Breast epithelium (tissue), 4 donors: ENCODE measurements at regions not wholly inside any gene's neighbourhood (a gene's known extent, or its start where the extent isn't known, plus 50 kb on each side); places are given as distances from the start of the nearest gene placed in this dataset.
A peak's percentile ranks its signal among the peaks of the same experiment; 100 is the strongest.

ENCODE experiments used
- DNase-seq, 2 donors: peaks; one replicate each; pipeline ENCODE4 v3.0.0-alpha.2; 2019; ENCODE audit warnings: low spot score in 2 of 2
- H3K27ac ChIP-seq, 2 donors: fragments of 200-600 bp; sonication (generic) in 1 of 2; one replicate each; pipeline ENCODE4 v1.5.1; 2016 to 2019; ENCODE audit warnings: mild to moderate bottlenecking in 1 of 2
- H3K27me3 ChIP-seq, 2 donors: fragments of 200-600 bp; sonication (generic) in 1 of 2; one replicate each; pipeline versions ENCODE4 v1.5.1 to v1.6.0; 2017 to 2019; ENCODE audit warnings: control low read depth in 1 of 2, mild to moderate bottlenecking in 1 of 2
- H3K36me3 ChIP-seq: fragments of 200-600 bp; one replicate; pipeline ENCODE4 v1.5.1; 2019
- H3K4me1 ChIP-seq, 2 donors: fragments of 200-600 bp; sonication (generic); one replicate each; pipeline ENCODE4 v1.5.1; 2016 to 2019; ENCODE audit warnings: control low read depth in 1 of 2
- H3K4me3 ChIP-seq, 3 donors: fragments of 200-600 bp; sonication (generic); 1 replicate in 2 of 3; 2 replicates in 1 of 3; pipeline ENCODE4 v1.5.1; 2016 to 2019; ENCODE audit warnings: mild to moderate bottlenecking in 3 of 3, moderate library complexity in 2 of 3
- H3K9me3 ChIP-seq, 2 donors: fragments of 200-600 bp; sonication (generic) in 1 of 2; one replicate each; pipeline ENCODE4 v1.5.1; 2016 to 2019; ENCODE audit warnings: control low read depth in 1 of 2
- POLR2A ChIP-seq: fragments of 450-650 bp; IDR thresholded peaks from one replicate; pipeline ENCODE4 v1.6.1; 2016; ENCODE audit warnings: antibody characterized with exemption, mild to moderate bottlenecking, moderate library complexity
- POLR2AphosphoS5 ChIP-seq, 3 donors: sonication (generic); formaldehyde crosslinking; IDR thresholded peaks; one replicate each; pipeline ENCODE4 v1.6.1; 2017; ENCODE audit warnings: antibody characterized with exemption in 3 of 3
- intact Hi-C: fragments of 100-400 bp; cut with DNase I; formaldehyde crosslinking; loops from one replicate; pipeline ENCODE4 v1.15.1; 2023; ENCODE audit warnings: low total_unique reads
- TF ChIP-seq, protein P1 (sequence below), 3 donors: fragments of 450-650 bp; IDR thresholded peaks; one replicate each; pipeline ENCODE4 v1.5.1; 2016 to 2017; ENCODE audit warnings: antibody characterized with exemption in 3 of 3, mild to moderate bottlenecking in 3 of 3, moderate library complexity in 3 of 3

DNA sequence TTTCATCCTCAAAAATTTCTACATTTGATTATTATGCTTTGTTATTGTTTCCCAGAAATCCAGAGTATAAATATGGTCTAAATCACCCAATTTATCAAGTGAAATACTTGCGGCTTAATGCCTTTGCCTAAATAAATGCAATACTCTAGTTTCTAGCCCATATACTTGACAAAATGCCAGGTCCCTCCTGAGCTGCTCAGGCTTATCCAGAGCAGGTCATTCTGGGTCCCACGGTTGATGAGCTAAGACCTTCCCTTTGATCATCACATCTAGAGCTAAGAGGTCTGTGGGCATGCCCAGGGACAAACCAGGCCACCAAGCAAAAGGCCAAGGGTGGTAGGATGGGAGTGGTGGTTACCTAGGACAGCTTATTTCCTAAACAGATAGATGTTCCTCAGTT lies 180.1 kb downstream of the SMIM20 start:
- no peaks in the 10 kb centered on the region for H3K4me1 ChIP-seq
- H3K36me3 ChIP-seq, result no peaks in the 10 kb centered on the region
- no peak for DNase-seq
- TF ChIP-seq POLR2A, result no peak
- TF ChIP-seq POLR2AphosphoS5 (IDR thresholded peaks at IDR 0.05), result no peak
- TF ChIP-seq, protein P1, sequence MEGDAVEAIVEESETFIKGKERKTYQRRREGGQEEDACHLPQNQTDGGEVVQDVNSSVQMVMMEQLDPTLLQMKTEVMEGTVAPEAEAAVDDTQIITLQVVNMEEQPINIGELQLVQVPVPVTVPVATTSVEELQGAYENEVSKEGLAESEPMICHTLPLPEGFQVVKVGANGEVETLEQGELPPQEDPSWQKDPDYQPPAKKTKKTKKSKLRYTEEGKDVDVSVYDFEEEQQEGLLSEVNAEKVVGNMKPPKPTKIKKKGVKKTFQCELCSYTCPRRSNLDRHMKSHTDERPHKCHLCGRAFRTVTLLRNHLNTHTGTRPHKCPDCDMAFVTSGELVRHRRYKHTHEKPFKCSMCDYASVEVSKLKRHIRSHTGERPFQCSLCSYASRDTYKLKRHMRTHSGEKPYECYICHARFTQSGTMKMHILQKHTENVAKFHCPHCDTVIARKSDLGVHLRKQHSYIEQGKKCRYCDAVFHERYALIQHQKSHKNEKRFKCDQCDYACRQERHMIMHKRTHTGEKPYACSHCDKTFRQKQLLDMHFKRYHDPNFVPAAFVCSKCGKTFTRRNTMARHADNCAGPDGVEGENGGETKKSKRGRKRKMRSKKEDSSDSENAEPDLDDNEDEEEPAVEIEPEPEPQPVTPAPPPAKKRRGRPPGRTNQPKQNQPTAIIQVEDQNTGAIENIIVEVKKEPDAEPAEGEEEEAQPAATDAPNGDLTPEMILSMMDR (IDR thresholded peaks at IDR 0.05), result no peak
- H3K4me3 ChIP-seq, result no peak overlapping the region
- intact Hi-C loops, result no loop called here
- H3K27me3 ChIP-seq, result no peaks in the 10 kb centered on the region
- H3K27ac ChIP-seq, result peak overlapping the region in 1 of 2 donors; percentile 28
- peaks cover 0 to 16% of the 10 kb centered on the region in 2 donors for H3K9me3 ChIP-seq

DNA sequence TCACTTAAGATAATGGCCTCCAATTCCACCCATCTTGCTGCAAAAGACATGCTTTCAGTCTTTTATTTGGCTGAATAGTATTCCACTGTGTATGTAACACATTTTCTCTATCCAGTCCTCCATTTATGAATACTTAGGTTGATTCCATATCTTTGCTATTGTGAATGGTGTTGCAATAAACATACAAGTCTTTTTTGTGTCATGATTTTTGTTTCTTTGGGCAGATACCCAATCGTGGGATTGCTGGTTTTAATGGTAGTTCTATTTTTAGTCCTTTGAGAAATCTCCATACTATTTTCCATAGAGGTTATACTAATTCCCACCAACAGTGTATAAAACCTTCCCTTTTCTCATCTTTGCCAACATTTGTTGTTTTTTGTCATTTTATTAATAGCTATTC lies 180.9 kb downstream of the SMIM20 start:
- intact Hi-C loops, result no loop called here
- Histone ChIP-seq H3K27ac (no peak overlapping the region), H3K4me3 (no peak overlapping the region), H3K27me3 (no peaks in the 10 kb centered on the region), H3K4me1 (no peaks in the 10 kb centered on the region), H3K9me3 (peaks cover 0 to 22% of the 10 kb centered on the region in 2 donors), H3K36me3 (no peaks in the 10 kb centered on the region)
- no peak for TF ChIP-seq POLR2AphosphoS5 (IDR thresholded peaks at IDR 0.05)
- no peak for TF ChIP-seq POLR2A
- TF ChIP-seq, protein P1 (IDR thresholded peaks at IDR 0.05), result no peak
- no peak for DNase-seq

DNA sequence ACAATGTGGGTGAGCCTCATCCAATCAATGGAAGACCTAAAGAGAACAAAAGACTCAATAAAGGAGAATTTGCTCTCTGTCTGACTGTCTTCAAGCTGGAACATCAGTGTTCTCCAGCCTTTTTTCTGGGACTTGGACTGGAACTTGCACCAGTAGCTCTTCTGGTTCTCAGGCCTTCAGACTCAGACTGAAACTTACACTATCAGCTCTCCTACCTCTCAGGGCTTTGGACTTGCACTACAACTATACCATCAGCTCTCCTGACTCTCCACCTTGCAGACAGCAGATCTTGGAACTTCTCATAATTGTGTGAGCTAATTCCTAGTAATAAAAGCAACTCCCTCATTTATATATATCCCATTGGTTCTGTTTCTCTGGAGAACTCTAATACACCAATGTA lies 185.9 kb downstream of the SMIM20 start:
- Histone ChIP-seq H3K4me1 (no peaks in the 10 kb centered on the region), H3K36me3 (no peaks in the 10 kb centered on the region), H3K27ac (no peak overlapping the region), H3K9me3 (peaks cover 0 to 13% of the 10 kb centered on the region in 2 donors), H3K27me3 (no peaks in the 10 kb centered on the region), H3K4me3 (no peak overlapping the region)
- intact Hi-C loops, result no loop called here
- DNase-seq, result no peak
- TF ChIP-seq POLR2AphosphoS5 (IDR thresholded peaks at IDR 0.05) (no peak), POLR2A (no peak)
- TF ChIP-seq, protein P1 (IDR thresholded peaks at IDR 0.05), result no peak

DNA sequence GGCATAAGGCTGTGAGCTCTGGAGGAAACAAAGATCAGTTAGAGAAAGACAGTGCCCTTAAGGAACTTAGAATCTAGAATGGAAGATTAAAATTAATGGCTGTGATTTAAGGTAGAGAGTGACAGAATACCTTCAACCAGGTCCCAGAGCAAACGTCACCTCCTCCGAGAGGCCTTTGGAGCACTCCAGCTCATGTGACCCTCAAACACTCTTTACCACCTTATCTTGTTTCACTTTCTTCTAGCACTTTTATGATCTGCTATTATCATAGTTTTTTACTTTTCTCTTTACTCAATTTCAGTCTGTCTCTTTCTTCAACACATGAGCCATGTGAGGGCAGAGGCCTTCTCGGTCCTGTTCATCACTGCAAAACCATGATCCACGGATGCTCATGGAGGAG lies 187.0 kb downstream of the SMIM20 start:
- TF ChIP-seq, protein P1 (IDR thresholded peaks at IDR 0.05), result no peak
- TF ChIP-seq POLR2AphosphoS5 (IDR thresholded peaks at IDR 0.05) (no peak), POLR2A (no peak)
- no peaks in the 10 kb centered on the region for H3K36me3 ChIP-seq
- intact Hi-C loops, result no loop called here
- no peak overlapping the region for H3K4me3 ChIP-seq
- H3K27ac ChIP-seq, result no peak overlapping the region
- no peak for DNase-seq
- H3K4me1 ChIP-seq, result no peaks in the 10 kb centered on the region
- peaks cover 0 to 13% of the 10 kb centered on the region in 2 donors for H3K9me3 ChIP-seq
- H3K27me3 ChIP-seq, result no peaks in the 10 kb centered on the region

DNA sequence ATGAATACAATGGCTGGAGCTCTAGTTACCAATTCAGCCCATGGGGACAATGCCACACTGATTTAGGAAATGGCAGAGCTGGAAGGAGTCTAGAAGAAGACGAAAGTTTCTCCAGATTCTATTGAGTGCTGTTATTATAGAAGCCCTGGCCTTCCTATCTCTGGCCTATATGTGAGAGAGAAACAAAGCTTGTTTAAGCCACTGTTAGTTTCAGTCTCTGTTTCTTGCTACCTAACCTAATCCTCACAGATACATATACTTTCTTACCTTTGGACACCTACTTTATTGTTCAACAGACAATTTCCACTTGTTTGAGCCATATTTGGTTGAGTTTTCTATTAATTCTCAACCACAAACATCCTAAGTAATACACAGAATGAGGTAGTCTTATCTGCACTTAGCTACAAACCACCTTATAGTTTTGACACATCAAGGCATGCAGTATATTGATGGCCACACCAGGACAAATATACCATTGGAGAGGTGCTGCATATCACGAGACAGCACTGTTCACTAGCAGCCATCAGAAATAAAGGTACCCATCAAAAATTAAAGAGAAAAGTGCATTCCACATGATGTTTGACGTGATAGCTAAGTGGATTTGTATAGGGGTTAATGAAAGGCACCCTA lies 190.2 kb downstream of the SMIM20 start:
- H3K4me3 ChIP-seq, result no peak overlapping the region
- no peak overlapping the region for H3K27ac ChIP-seq
- TF ChIP-seq, protein P1 (IDR thresholded peaks at IDR 0.05), result no peak
- H3K27me3 ChIP-seq, result no peaks in the 10 kb centered on the region
- H3K9me3 ChIP-seq, result peaks cover 0 to 6% of the 10 kb centered on the region in 2 donors
- intact Hi-C loops, result no loop called here
- no peaks in the 10 kb centered on the region for H3K4me1 ChIP-seq
- H3K36me3 ChIP-seq, result no peaks in the 10 kb centered on the region
- DNase-seq, result no peak
